Fibroblast of pulmonary artery (primary cell): ENCODE measurements at regions not wholly inside any gene's neighbourhood (a gene's known extent, or its start where the extent isn't known, plus 50 kb on each side); places are given as distances from the start of the nearest gene placed in this dataset.

Source experiments
- DNase-seq: peaks from one replicate; pipeline ENCODE4 v3.0.0-alpha.2; 2010; ENCODE audit warnings: low read depth
- H3K4me3 ChIP-seq: replicated peaks from 2 replicates; pipeline ENCODE4 v1.5.1; 2011; ENCODE audit warnings: low read depth, mild to moderate bottlenecking, control low read depth, low read length, moderate library complexity
- TF ChIP-seq, protein P1 (sequence below): IDR thresholded peaks from 2 replicates; pipeline ENCODE4 v1.5.1; 2011; ENCODE audit warnings: mild to moderate bottlenecking, control low read depth, low read length, inconsistent platforms; ENCODE audit errors: missing control alignments

DNA sequence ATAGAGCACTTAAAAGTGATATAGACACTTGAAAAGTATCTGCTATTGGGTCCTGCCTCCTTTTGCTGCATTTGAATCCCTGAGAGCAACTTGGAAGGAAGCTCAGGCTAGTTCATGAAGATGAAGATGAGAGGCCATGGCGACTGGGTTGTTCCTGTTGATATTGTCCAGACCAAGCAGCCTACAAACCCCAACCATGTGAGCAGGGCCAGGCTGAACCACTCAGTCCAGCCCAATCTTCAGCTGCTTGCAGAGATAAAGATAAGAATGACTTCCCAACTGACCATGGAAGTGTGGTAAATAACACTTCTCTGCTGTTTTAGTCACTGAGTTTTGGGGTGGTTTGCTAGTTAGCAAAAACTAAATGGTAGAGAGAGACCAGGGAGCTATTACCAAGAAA is 417.6 kb downstream of the SOX11 start:
- DNase-seq = no peak
- no peak overlapping the region for H3K4me3 ChIP-seq
- TF ChIP-seq, protein P1, sequence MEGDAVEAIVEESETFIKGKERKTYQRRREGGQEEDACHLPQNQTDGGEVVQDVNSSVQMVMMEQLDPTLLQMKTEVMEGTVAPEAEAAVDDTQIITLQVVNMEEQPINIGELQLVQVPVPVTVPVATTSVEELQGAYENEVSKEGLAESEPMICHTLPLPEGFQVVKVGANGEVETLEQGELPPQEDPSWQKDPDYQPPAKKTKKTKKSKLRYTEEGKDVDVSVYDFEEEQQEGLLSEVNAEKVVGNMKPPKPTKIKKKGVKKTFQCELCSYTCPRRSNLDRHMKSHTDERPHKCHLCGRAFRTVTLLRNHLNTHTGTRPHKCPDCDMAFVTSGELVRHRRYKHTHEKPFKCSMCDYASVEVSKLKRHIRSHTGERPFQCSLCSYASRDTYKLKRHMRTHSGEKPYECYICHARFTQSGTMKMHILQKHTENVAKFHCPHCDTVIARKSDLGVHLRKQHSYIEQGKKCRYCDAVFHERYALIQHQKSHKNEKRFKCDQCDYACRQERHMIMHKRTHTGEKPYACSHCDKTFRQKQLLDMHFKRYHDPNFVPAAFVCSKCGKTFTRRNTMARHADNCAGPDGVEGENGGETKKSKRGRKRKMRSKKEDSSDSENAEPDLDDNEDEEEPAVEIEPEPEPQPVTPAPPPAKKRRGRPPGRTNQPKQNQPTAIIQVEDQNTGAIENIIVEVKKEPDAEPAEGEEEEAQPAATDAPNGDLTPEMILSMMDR = no peak

DNA sequence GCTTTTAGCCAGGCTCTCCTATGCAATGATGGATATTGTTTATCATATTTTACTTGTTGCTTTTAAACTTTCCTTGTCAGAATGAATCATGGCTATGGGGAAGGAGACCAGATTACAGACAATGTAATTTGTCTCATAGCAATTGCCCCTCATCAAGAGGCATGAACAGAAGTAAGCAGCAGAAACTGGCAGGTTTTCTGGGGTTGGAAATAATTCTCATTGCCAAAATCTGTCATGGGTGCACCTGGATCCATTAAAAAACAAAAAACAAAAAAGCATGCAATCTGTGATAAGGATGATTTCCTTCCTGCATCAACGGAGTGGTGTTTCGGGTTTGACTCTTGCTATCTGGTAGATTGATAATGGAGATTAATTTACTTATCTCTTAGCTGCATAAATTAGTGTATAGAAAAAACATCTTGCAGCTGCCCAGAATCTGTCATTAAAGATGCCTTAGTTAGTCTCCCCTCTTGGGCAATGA is 419.6 kb downstream of the SOX11 start:
- TF ChIP-seq, protein P1 = no peak
- no peak for DNase-seq
- no peak overlapping the region for H3K4me3 ChIP-seq

DNA sequence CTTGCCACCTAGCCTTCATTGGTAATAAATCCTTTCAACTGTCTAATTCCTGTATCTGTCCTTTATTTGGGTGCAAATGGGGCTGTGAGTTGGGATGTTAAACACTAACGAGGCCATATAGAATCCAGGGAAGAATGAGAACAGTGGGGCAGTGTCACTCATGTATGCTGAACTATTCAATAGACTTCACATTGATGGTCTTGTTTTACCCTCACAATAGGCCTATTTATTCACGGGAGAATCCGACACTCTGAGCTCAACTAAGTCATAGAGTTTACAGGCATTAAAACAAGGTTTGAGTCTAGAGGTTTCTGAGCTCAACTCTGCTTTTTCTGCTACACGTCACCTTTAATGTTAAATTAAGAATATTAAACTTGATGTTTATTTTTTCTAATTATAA is 421.6 kb downstream of the SOX11 start:
- no peak overlapping the region for H3K4me3 ChIP-seq
- no peak for DNase-seq
- TF ChIP-seq, protein P1 = no peak

DNA sequence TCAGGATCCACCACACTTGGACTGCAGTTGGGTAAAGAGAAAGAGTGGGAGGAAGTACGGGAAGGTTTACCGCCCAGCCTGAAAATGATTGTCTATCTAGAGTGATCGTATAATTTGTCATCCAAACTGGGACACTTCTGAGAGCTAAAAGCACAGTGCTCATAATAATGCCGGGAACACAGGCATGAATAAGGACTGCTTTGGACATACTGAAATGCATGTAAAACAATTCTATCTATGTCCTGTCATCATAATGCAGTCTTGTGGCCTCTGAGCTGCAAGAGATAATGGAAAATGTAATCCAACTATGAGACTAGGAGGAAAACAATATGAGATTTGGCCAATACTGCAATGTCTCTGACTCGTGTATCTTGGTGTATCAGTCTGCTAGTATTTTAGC is 435.5 kb downstream of the SOX11 start:
- no peak for DNase-seq
- TF ChIP-seq, protein P1 = no peak
- H3K4me3 ChIP-seq = no peak overlapping the region

DNA sequence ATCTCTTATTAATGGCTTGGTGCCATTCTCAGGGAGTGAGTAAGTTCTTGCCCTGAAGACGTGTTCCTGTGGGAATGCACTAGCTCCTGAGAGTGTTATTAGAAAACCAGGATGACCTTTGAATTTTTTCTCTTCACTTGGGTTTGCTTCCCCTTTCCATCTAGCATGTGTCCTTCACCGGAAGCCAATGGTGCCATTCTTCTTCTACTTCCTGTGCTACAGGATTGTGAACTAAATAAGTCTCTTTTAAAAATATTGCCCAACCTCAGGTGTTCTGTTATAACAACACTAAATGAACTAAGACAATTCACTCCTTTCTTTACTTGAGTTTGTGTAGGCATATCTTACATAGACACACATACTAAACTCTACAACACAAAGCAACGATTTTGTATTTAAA is 447.0 kb downstream of the SOX11 start:
- H3K4me3 ChIP-seq = no peak overlapping the region
- DNase-seq = no peak
- TF ChIP-seq, protein P1 = no peak

DNA sequence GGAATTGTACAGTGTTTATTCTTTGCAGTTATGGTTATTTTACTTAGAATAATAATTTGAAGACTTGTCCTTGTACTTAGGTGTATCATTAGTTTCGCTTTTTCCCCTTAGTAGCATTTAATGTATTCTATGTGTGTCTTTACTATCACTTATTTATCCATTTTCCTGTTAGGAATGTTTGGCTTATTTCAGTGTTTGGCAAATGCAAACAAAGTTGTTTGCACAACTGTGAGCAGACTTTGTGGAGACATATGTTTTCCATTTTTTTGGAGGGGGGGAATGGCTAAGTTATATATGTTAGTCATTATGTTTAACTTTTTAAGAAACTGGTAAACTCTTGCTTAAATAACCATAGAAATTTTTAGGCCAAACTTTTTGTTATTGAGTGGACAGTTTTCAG is 447.7 kb downstream of the SOX11 start:
- DNase-seq = no peak
- no peak overlapping the region for H3K4me3 ChIP-seq
- TF ChIP-seq, protein P1 = no peak

DNA sequence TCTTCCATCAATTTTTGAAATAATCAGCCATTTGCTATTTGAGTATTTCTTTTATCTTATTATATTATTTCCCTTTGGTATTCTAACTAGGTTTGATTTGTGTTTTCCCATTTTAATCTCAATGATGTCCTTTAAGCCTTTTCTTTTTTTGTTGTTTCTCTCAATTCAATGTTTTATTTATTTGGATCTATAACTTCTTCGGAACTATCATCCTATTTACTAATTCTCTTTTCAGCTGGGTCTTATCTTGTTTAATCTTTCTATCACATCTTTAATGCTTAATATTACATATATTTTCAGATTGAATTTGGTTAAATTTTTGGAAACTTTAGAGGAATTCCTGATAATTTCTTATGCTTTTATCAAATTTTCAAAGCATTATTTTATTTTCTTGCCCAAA is 448.3 kb downstream of the SOX11 start:
- no peak for DNase-seq
- H3K4me3 ChIP-seq = no peak overlapping the region
- TF ChIP-seq, protein P1 = no peak
